H1 (cell line): ENCODE measurements at regions not wholly inside any gene's neighbourhood (a gene's known extent, or its start where the extent isn't known, plus 50 kb on each side); places are given as distances from the start of the nearest gene placed in this dataset.

ENCODE experiments used
- CTCF ChIA-PET: fragments of 300-600 bp; sonication (Branson Sonifier 250); formaldehyde crosslinking; loops from one replicate; lab custom pipeline; 2021; ENCODE audit not compliant: partially characterized antibody; lab: Charles Lee
- POLR2A ChIA-PET: fragments of 300-600 bp; sonication (Branson Sonifier 250); formaldehyde crosslinking; loops from one replicate; lab custom pipeline; 2021; ENCODE audit warnings: inconsistent platforms; ENCODE audit not compliant: partially characterized antibody; lab: Charles Lee
- DNase-seq, 2 experiments: peaks; one replicate each; pipeline versions ENCODE4 v3.0.0 to v3.0.0-alpha.2; 2010 to 2022; ENCODE audit warnings: low spot score in 2 of 2, low read depth in 1 of 2, mixed read lengths in 1 of 2
- FAIRE-seq: peaks from 2 replicates; lab custom pipeline; 2011; peaks lifted over from hg19 to GRCh38; lab: Jason Lieb, UNC
- H2AFZ ChIP-seq: 2 replicates; pipeline ENCODE4 v1.8.1; 2012; ENCODE audit warnings: low read length, inconsistent platforms
- H2AK5ac ChIP-seq: 2 replicates; pipeline ENCODE4 v1.6.1; 2013; ENCODE audit warnings: low read depth, low read length
- H2BK120ac ChIP-seq: replicated peaks from 2 replicates; pipeline ENCODE3; 2013; ENCODE audit warnings: low read depth, low read length, inconsistent platforms
- H2BK12ac ChIP-seq: 2 replicates; pipeline ENCODE4 v1.6.1; 2013; ENCODE audit warnings: low read depth, low read length
- H2BK15ac ChIP-seq: 2 replicates; pipeline ENCODE4 v1.6.1; 2013; ENCODE audit warnings: low read length
- H2BK20ac ChIP-seq: 2 replicates; pipeline ENCODE4 v1.6.1; 2013; ENCODE audit warnings: low read length
- H2BK5ac ChIP-seq: 2 replicates; pipeline ENCODE4 v1.6.1; 2013; ENCODE audit warnings: low read depth, low read length
- H3K14ac ChIP-seq: 2 replicates; pipeline ENCODE4 v1.6.1; 2013; ENCODE audit warnings: inconsistent platforms; ENCODE audit not compliant: insufficient read length
- H3K18ac ChIP-seq: 2 replicates; pipeline ENCODE4 v1.6.1; 2013; ENCODE audit warnings: low read length; ENCODE audit errors: extremely low read depth
- H3K23ac ChIP-seq: 2 replicates; pipeline ENCODE4 v1.6.1; 2013; ENCODE audit warnings: inconsistent platforms; ENCODE audit not compliant: insufficient read length
- H3K23me2 ChIP-seq: 2 replicates; pipeline ENCODE4 v1.6.1; 2013; ENCODE audit warnings: low read depth, low read length
- H3K27ac ChIP-seq: 2 replicates; pipeline ENCODE4 v1.6.1; 2011; ENCODE audit warnings: low read depth, low read length, inconsistent platforms
- H3K27me3 ChIP-seq, 4 experiments: replicated peaks in 1 of 4; 1 replicate in 1 of 4; 2 replicates in 3 of 4; pipeline versions ENCODE4 v1.6.1 to v1.8.1; 2011 to 2013; ENCODE audit warnings: low read length in 3 of 4, mild to moderate bottlenecking in 3 of 4, inconsistent platforms in 2 of 4, mixed read lengths in 2 of 4, moderate library complexity in 1 of 4; ENCODE audit not compliant: control insufficient read depth in 3 of 4, insufficient read depth in 3 of 4; ENCODE audit errors: extremely low read depth in 1 of 4
- H3K36me3 ChIP-seq, 4 experiments: 2 replicates each; pipeline versions ENCODE4 v1.6.1 to v1.8.1; 2011 to 2013; ENCODE audit warnings: mild to moderate bottlenecking in 4 of 4, low read length in 3 of 4, moderate library complexity in 2 of 4, control low read depth in 1 of 4, inconsistent platforms in 1 of 4; ENCODE audit not compliant: insufficient read depth in 4 of 4, control insufficient read depth in 2 of 4
- H3K4ac ChIP-seq: replicated peaks from 2 replicates; pipeline ENCODE3; 2013; ENCODE audit warnings: low read length, low read depth, mixed read lengths, inconsistent platforms; ENCODE audit not compliant: insufficient read length
- H3K4me1 ChIP-seq, 4 experiments: replicated peaks in 1 of 4; 1 replicate in 1 of 4; 2 replicates in 3 of 4; pipeline versions ENCODE4 v1.6.1 to v1.8.1; 2011 to 2013; ENCODE audit warnings: low read length in 3 of 4, inconsistent platforms in 2 of 4, mixed read lengths in 1 of 4; ENCODE audit not compliant: insufficient read depth in 4 of 4, control insufficient read depth in 3 of 4
- H3K4me2 ChIP-seq, 2 experiments: 2 replicates each; pipeline versions ENCODE4 v1.6.1 to v1.8.1; 2011 to 2013; ENCODE audit warnings: low read depth in 2 of 2, low read length in 2 of 2, control low read depth in 1 of 2, inconsistent platforms in 1 of 2, mild to moderate bottlenecking in 1 of 2; ENCODE audit not compliant: insufficient read depth in 1 of 2
- H3K4me3 ChIP-seq, 4 experiments: fragments of 200-600, 300-600 bp in 1 of 4; sonication (generic), shearing (Covaris generic), sonication (Bioruptor Twin) in 1 of 4; 2 replicates each; pipeline versions ENCODE4 v1.5.1 to v1.8.1; 2011 to 2016; ENCODE audit warnings: low read length in 4 of 4, low read depth in 3 of 4, control low read depth in 2 of 4, inconsistent platforms in 2 of 4, mild to moderate bottlenecking in 2 of 4, mixed read lengths in 1 of 4, moderate library complexity in 1 of 4; ENCODE audit not compliant: insufficient read depth in 2 of 4; ENCODE audit errors: extremely low read depth in 1 of 4
- H3K56ac ChIP-seq: replicated peaks from 2 replicates; pipeline ENCODE3; 2013; ENCODE audit warnings: low read depth, mild to moderate bottlenecking, mixed read lengths, low read length, inconsistent platforms; ENCODE audit not compliant: insufficient read length
- H3K79me1 ChIP-seq: 2 replicates; pipeline ENCODE4 v1.6.1; 2013; ENCODE audit warnings: low read depth, low read length, control low read depth
- H3K79me2 ChIP-seq, 2 experiments: 2 replicates each; pipeline versions ENCODE4 v1.6.1 to v1.8.1; 2012 to 2013; ENCODE audit warnings: low read length in 2 of 2, mild to moderate bottlenecking in 2 of 2, inconsistent platforms in 1 of 2; ENCODE audit not compliant: insufficient read depth in 2 of 2, control insufficient read depth in 1 of 2
- H3K9ac ChIP-seq, 4 experiments: replicated peaks in 1 of 4; 1 replicate in 1 of 4; 2 replicates in 3 of 4; pipeline versions ENCODE4 v1.6.1 to v1.8.1; 2011 to 2013; ENCODE audit warnings: low read depth in 3 of 4, low read length in 3 of 4, control low read depth in 2 of 4, mild to moderate bottlenecking in 2 of 4, moderate library complexity in 2 of 4, inconsistent platforms in 1 of 4; ENCODE audit errors: extremely low read depth in 1 of 4
- H3K9me3 ChIP-seq, 2 experiments: 2 replicates each; pipeline versions ENCODE4 v1.6.1 to v1.8.1; 2012 to 2013; ENCODE audit warnings: mild to moderate bottlenecking in 2 of 2, moderate library complexity in 2 of 2, control low read depth in 1 of 2, inconsistent platforms in 1 of 2, low read depth in 1 of 2, low read length in 1 of 2, mixed read lengths in 1 of 2; ENCODE audit not compliant: insufficient read depth in 2 of 2
- H4K20me1 ChIP-seq, 2 experiments: replicated peaks in 1 of 2; 2 replicates each; pipeline versions ENCODE3 to v1.8.1; 2011 to 2013; ENCODE audit warnings: inconsistent platforms in 2 of 2, low read length in 2 of 2, mild to moderate bottlenecking in 1 of 2; ENCODE audit not compliant: insufficient read depth in 2 of 2, control insufficient read depth in 1 of 2
- H4K5ac ChIP-seq: 2 replicates; pipeline ENCODE4 v1.6.1; 2013; ENCODE audit warnings: low read length, low read depth, mixed read lengths, inconsistent platforms; ENCODE audit not compliant: insufficient read length
- H4K8ac ChIP-seq: 2 replicates; pipeline ENCODE4 v1.8.0; 2013; ENCODE audit warnings: mild to moderate bottlenecking, moderate library complexity, low read length, inconsistent platforms; ENCODE audit not compliant: insufficient read depth; ENCODE audit errors: extremely low read depth
- H4K91ac ChIP-seq: replicated peaks from 2 replicates; pipeline ENCODE3; 2013; ENCODE audit warnings: low read length, mixed read lengths, inconsistent platforms; ENCODE audit not compliant: insufficient read length
- ATF3 ChIP-seq: IDR thresholded peaks from 2 replicates; pipeline ENCODE4 v1.6.1; 2011; ENCODE audit warnings: low read depth, mild to moderate bottlenecking, low read length; ENCODE audit not compliant: insufficient read depth
- EP300 ChIP-seq, 2 experiments: IDR thresholded peaks; 1 replicate in 1 of 2; 2 replicates in 1 of 2; pipeline ENCODE4 v1.6.1; 2011 to 2012; ENCODE audit warnings: low read depth in 2 of 2, low read length in 2 of 2, mild to moderate bottlenecking in 2 of 2, borderline replicate concordance in 1 of 2, inconsistent platforms in 1 of 2, moderate library complexity in 1 of 2
- KDM5A ChIP-seq: fragments of 200-600 bp; IDR thresholded peaks from 2 replicates; pipeline ENCODE4 v1.7.1; 2012; ENCODE audit warnings: mild to moderate bottlenecking, low read length, inconsistent platforms, mixed read lengths
- RAD21 ChIP-seq, 2 experiments: IDR thresholded peaks in 1 of 2; conservative IDR thresholded peaks in 1 of 2; 2 replicates each; pipeline ENCODE4 v1.6.1; 2011; ENCODE audit warnings: low read depth in 2 of 2, low read length in 2 of 2, improper control_type of control experiment in 1 of 2, inconsistent platforms in 1 of 2, mild to moderate bottlenecking in 1 of 2, moderate library complexity in 1 of 2
- RFX5 ChIP-seq: IDR thresholded peaks from 2 replicates; pipeline ENCODE4 v1.6.1; 2011; ENCODE audit warnings: low read depth, low read length, improper control_type of control experiment, borderline replicate concordance
- WGBS, 2 experiments: shearing (Covaris generic) in 1 of 2; methylation state at CpG; one replicate each; pipeline versions ENCODE4 v1.1.6 to v1.1.7; 2013 to 2015; ENCODE audit warnings: low lambda C conversion rate in 2 of 2, mixed read lengths in 2 of 2, inconsistent platforms in 1 of 2, low coverage in 1 of 2, missing lambda C conversion rate in 1 of 2; ENCODE audit not compliant: insufficient replicate concordance in 2 of 2, insufficient coverage in 1 of 2, insufficient read length in 1 of 2; ENCODE audit errors: extremely low coverage in 1 of 2, missing lambda C conversion rate in 1 of 2; 5-methylcytosine and 5-hydroxymethylcytosine counted together

GRCh38 chr12:75684678-75685616 is 173.5 kb upstream of the KRR1 start:
- H3K4me1 ChIP-seq, result no peaks in the 10 kb centered on the region; a peak in 1 of 7 replicates
- 92% methylated on average over 5 of the region's 5 CpGs; no CpG with 5 or more reads in 1 of the 2 experiments for WGBS, 2 experiments
- H3K4me3 ChIP-seq, result no peak overlapping the region
- H3K27me3 ChIP-seq, result no peaks in the 10 kb centered on the region
- no peak overlapping the region for H2BK20ac ChIP-seq
- H4K8ac ChIP-seq, result no peak overlapping the region
- H2BK120ac ChIP-seq, result no peak overlapping the region
- H3K56ac ChIP-seq, result no peak overlapping the region
- H3K4ac ChIP-seq, result no peak overlapping the region
- no peak overlapping the region for H3K23ac ChIP-seq
- no peak overlapping the region for H2BK5ac ChIP-seq
- H2BK15ac ChIP-seq, result no peak overlapping the region
- no peaks in the 10 kb centered on the region for H3K36me3 ChIP-seq
- H3K4me2 ChIP-seq, result no peak overlapping the region
- H4K20me1 ChIP-seq, result no peaks in the 10 kb centered on the region
- H3K18ac ChIP-seq, result no peak overlapping the region
- no peaks in the 10 kb centered on the region for H3K9me3 ChIP-seq
- no peak overlapping the region for H3K14ac ChIP-seq
- H3K79me2 ChIP-seq, result no peaks in the 10 kb centered on the region
- no peak for FAIRE-seq
- DNase-seq, result no peak
- H3K27ac ChIP-seq, result no peak overlapping the region
- TF ChIP-seq RAD21 (IDR thresholded peaks at IDR 0.05 in 1 of 2, conservative IDR thresholded peaks at IDR 0.05 in 1 of 2; ENCODE audit: low read depth in 2 of 2, low read length in 2 of 2), result no peak
- no peak for TF ChIP-seq KDM5A
- no peak for TF ChIP-seq ATF3
- TF ChIP-seq EP300 (IDR thresholded peaks at IDR 0.05; ENCODE audit: borderline replicate concordance in 1 of 2, low read depth in 2 of 2, low read length in 2 of 2), result no peak
- no peak for TF ChIP-seq RFX5
- no peak overlapping the region for H2BK12ac ChIP-seq
- no peak overlapping the region for H4K5ac ChIP-seq
- no peak overlapping the region for H3K9ac ChIP-seq
- POLR2A ChIA-PET, result no interaction called here
- H3K23me2 ChIP-seq, result no peaks in the 10 kb centered on the region
- H4K91ac ChIP-seq, result no peak overlapping the region
- H2AK5ac ChIP-seq, result no peak overlapping the region
- CTCF ChIA-PET, result interaction anchor here (1.6 to 2.3 kb wide), 2 partner anchors 18 to 34 kb away, joined by 3 to 5 read pairs; no protein-coding TSS in a partner anchor
- no peak overlapping the region for H2AFZ ChIP-seq
- no peaks in the 10 kb centered on the region for H3K79me1 ChIP-seq
